Pancreas (tissue), 10 donors: ENCODE measurements at regions not wholly inside any gene's neighbourhood (a gene's known extent, or its start where the extent isn't known, plus 50 kb on each side); places are given as distances from the start of the nearest gene placed in this dataset.

Experiments used
- ATAC-seq, 4 donors: fragments of 200-7000 bp; cut with Tn5 transposase; one replicate each; pipeline versions ENCODE4 v1.8.0 to v1.9.1; 2020; ENCODE audit warnings: mild to moderate bottlenecking in 4 of 4, moderate library complexity in 4 of 4
- DNase-seq, 6 donors: peaks; one replicate each; pipeline ENCODE4 v3.0.0-alpha.2; 2020
- FAIRE-seq: peaks from 2 replicates; lab custom pipeline; 2012; peaks lifted over from hg19 to GRCh38; lab: Jason Lieb, UNC
- H3K27ac ChIP-seq, 4 donors: fragments of 200-600 bp; sonication (generic); 1 replicate in 3 of 4; 2 replicates in 1 of 4; pipeline versions ENCODE4 v1.5.0 to v1.8.0; 2020
- H3K27me3 ChIP-seq, 4 donors: fragments of 200-600 bp; one replicate each; pipeline ENCODE4 v1.8.0; 2021
- H3K36me3 ChIP-seq, 3 donors: fragments of 200-600 bp; sonication (generic) in 1 of 3; one replicate each; pipeline versions ENCODE4 v1.5.0 to v1.8.0; 2020 to 2021
- H3K4me1 ChIP-seq, 3 donors: fragments of 200-600 bp; one replicate each; pipeline ENCODE4 v1.8.0; 2021
- H3K4me3 ChIP-seq, 4 donors: fragments of 200-600 bp; sonication (generic) in 2 of 4; one replicate each; pipeline versions ENCODE4 v1.5.0 to v1.8.0; 2020 to 2021
- H3K9me3 ChIP-seq, 4 donors: fragments of 200-600 bp; one replicate each; pipeline ENCODE4 v1.8.0; 2021
- CTCF ChIP-seq, 4 donors: fragments of 200-600 bp; sonication (generic) in 3 of 4; IDR thresholded peaks; one replicate each; pipeline versions ENCODE4 v1.5.0 to v1.8.0; 2021; ENCODE audit warnings: antibody characterized with exemption in 4 of 4
- WGBS, 2 donors: extraction: QIAGEN DNeasy Blood & Tissue Kit; methylation state at CpG; one replicate each; pipeline ENCODE4 v1.1.7; 2013; 5-methylcytosine and 5-hydroxymethylcytosine counted together
- intact Hi-C, 3 donors: fragments of 100-400 bp; cut with DNase I; formaldehyde crosslinking; loops; one replicate each; pipeline versions ENCODE4 v1.11.1 to v1.14.2; 2022
- donor health status: healthy with polysubstance abuse.
- donor health status: DM: no; HTN: no; CAD: no; lungs with moderate emphysema.
- donor health status: DM: no; HTN: no; CAD: no.
- donor health status: control.
- donor health status: control.
- donor health status: Bipolar disorder and iron deficiency.
- donor health status: DM: yes; HTN: yes; CAD: no.
- donor health status: DM: no; HTN: no; CAD: no.
- donor health status: DM: no; HTN: no; CAD: no.
- donor health status: DM: yes; HTN: yes; CAD: no.

- H3K27ac ChIP-seq = no peak overlapping the region
- H3K4me3 ChIP-seq = no peak overlapping the region
- ATAC-seq (no peak), DNase-seq (no peak), FAIRE-seq (no peak)
- no peaks in the 10 kb centered on the region for H3K9me3 ChIP-seq
- no peak for TF ChIP-seq CTCF (IDR thresholded peaks at IDR 0.05)
- intact Hi-C loops = no loop called here
- no peaks in the 10 kb centered on the region for H3K27me3 ChIP-seq
- H3K36me3 ChIP-seq = no peaks in the 10 kb centered on the region
- WGBS, 2 donors = 65 to 76% methylated on average over 9 of the region's 9 CpGs
- H3K4me1 ChIP-seq = no peaks in the 10 kb centered on the region
Measured at GRCh38 chr10:81817596-81818170, 57.3 kb upstream of the NRG3 start.

DNA sequence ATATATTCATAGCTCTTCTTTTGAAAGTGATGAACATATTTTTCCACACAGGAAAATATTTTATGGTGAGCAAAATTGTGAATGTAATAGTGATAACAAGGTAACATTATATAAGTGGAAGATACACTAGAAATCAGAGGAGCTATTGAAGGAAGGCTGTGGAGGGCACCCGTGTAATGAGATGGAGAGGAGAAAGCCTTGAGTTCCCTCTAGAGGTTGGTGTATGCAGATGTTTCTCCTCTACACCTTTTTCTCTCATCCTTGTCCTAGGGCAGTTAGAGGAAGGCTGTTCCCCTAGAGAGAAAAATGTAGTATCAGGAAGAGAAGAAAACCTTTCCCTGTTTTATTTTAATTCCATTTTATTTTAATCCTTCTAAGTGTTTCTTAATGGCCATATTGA is 54.6 kb upstream of the NRG3 start:
- no peak for TF ChIP-seq CTCF (IDR thresholded peaks at IDR 0.05)
- intact Hi-C loops = no loop called here
- H3K4me1 ChIP-seq = no peaks in the 10 kb centered on the region
- H3K27ac ChIP-seq = no peak overlapping the region
- H3K9me3 ChIP-seq = no peaks in the 10 kb centered on the region
- DNase-seq (no peak), ATAC-seq (no peak), FAIRE-seq (no peak)
- H3K4me3 ChIP-seq = no peak overlapping the region
- H3K27me3 ChIP-seq = no peaks in the 10 kb centered on the region
- WGBS, 2 donors = 0 to 6% methylated on average over 1 of the region's 1 CpG
- no peaks in the 10 kb centered on the region for H3K36me3 ChIP-seq
